HCT116 (cell line): ENCODE measurements at regions not wholly inside any gene's neighbourhood (a gene's known extent, or its start where the extent isn't known, plus 50 kb on each side); places are given as distances from the start of the nearest gene placed in this dataset.

Source experiments
- ATAC-seq: fragments of 200-7000 bp; cut with Tn5 transposase; 2 replicates; pipeline ENCODE4 v1.9.1; 2020; ENCODE audit warnings: mild to moderate bottlenecking, moderate library complexity
- BruUV-seq: library from RNA; stranded (reverse); fragments of 400-500 nt; replicated peaks from 2 replicates; lab custom pipeline; 2021; lab: Mats Ljungman, UMichigan
- CTCF ChIA-PET: fragments of 300-600 bp; sonication (Branson Sonifier 250); formaldehyde crosslinking; loops from one replicate; lab custom pipeline; 2021; ENCODE audit warnings: antibody characterized with exemption; lab: Charles Lee
- POLR2A ChIA-PET: fragments of 300-600, 350-600 bp; sonication (Branson Sonifier 250); formaldehyde crosslinking; loops from one replicate; lab custom pipeline; 2021; ENCODE audit warnings: antibody characterized with exemption; lab: Charles Lee
- RAD21 ChIA-PET, 2 experiments: fragments of 300-600 bp; sonication (Branson Sonifier 250); formaldehyde crosslinking; loops; one replicate each; lab custom pipeline; 2023; ENCODE audit warnings: low total read pairs in 2 of 2; ENCODE audit not compliant: uncharacterized antibody in 2 of 2, unreplicated experiment in 2 of 2, low non-redundant PET in 1 of 2; lab: Charles Lee
- DNase-seq: peaks from one replicate; pipeline ENCODE4 v3.0.0-alpha.2; 2010; ENCODE audit warnings: low read depth, low spot score
- H2AFZ ChIP-seq: fragments of 200-600 bp; shearing (Covaris generic), sonication (generic); 2 replicates; pipeline ENCODE4 v1.6.1; 2017; ENCODE audit warnings: low read depth, mixed run types, mixed read lengths, antibody characterized with exemption, low read length; ENCODE audit not compliant: poor library complexity, severe bottlenecking
- H3K27ac ChIP-seq: 2 replicates; pipeline ENCODE4 v1.5.1; 2012; ENCODE audit warnings: low read depth, low read length
- H3K27me3 ChIP-seq: fragments of 200-600 bp; sonication (generic); 2 replicates; pipeline ENCODE4 v1.6.1; 2016; ENCODE audit warnings: mixed run types, low read length, mixed read lengths; ENCODE audit not compliant: insufficient read depth
- H3K36me3 ChIP-seq, 2 experiments: fragments of 200-500 bp in 1 of 2; fragments of 200-600 bp in 1 of 2; sonication (Bioruptor generic) in 1 of 2; sonication (generic) in 1 of 2; 2 replicates each; pipeline versions ENCODE4 v1.5.1 to v1.6.1; 2014 to 2016; ENCODE audit warnings: low read length in 2 of 2, inconsistent platforms in 1 of 2, mixed read lengths in 1 of 2, mixed run types in 1 of 2; ENCODE audit not compliant: insufficient read depth in 2 of 2, control insufficient read depth in 1 of 2
- H3K4me1 ChIP-seq, 2 experiments: fragments of 200-600 bp in 1 of 2; sonication (generic) in 1 of 2; 2 replicates each; pipeline versions ENCODE4 v1.5.1 to v1.6.1; 2012 to 2017; ENCODE audit warnings: low read length in 2 of 2, inconsistent platforms in 1 of 2, mild to moderate bottlenecking in 1 of 2, mixed read lengths in 1 of 2, mixed run types in 1 of 2, moderate library complexity in 1 of 2; ENCODE audit not compliant: insufficient read depth in 2 of 2, control insufficient read depth in 1 of 2
- H3K4me2 ChIP-seq: fragments of 200-600 bp; sonication (generic); 2 replicates; pipeline ENCODE4 v1.6.1; 2017; ENCODE audit warnings: mixed run types, low read length, mixed read lengths
- H3K4me3 ChIP-seq, 2 experiments: fragments of 200-600 bp in 1 of 2; sonication (generic) in 1 of 2; replicated peaks in 1 of 2; 2 replicates each; pipeline ENCODE4 v1.5.1; 2011 to 2016; ENCODE audit warnings: low read length in 2 of 2, control low read depth in 1 of 2, low read depth in 1 of 2, mild to moderate bottlenecking in 1 of 2, mixed read lengths in 1 of 2, mixed run types in 1 of 2
- H3K79me2 ChIP-seq: fragments of 200-600 bp; sonication (generic); 2 replicates; pipeline ENCODE4 v1.6.1; 2017; ENCODE audit warnings: mild to moderate bottlenecking, mixed run types, low read length, moderate library complexity, mixed read lengths; ENCODE audit not compliant: insufficient read depth
- H3K9ac ChIP-seq: fragments of 200-600 bp; sonication (generic); 2 replicates; pipeline ENCODE4 v1.6.1; 2016; ENCODE audit warnings: low read length, mixed read lengths
- H3K9me2 ChIP-seq: fragments of 200-600 bp; sonication (generic), shearing (Covaris generic); 2 replicates; pipeline ENCODE4 v1.6.1; 2017; ENCODE audit warnings: mixed run types, mild to moderate bottlenecking, moderate library complexity; ENCODE audit not compliant: insufficient read depth
- H3K9me3 ChIP-seq, 2 experiments: fragments of 200-500 bp in 1 of 2; fragments of 200-600 bp in 1 of 2; sonication (Bioruptor generic) in 1 of 2; sonication (generic) in 1 of 2; 2 replicates each; pipeline ENCODE4 v1.6.1; 2014 to 2017; ENCODE audit warnings: low read length in 2 of 2, mixed read lengths in 2 of 2, inconsistent platforms in 1 of 2, low read depth in 1 of 2, mild to moderate bottlenecking in 1 of 2, mixed run types in 1 of 2, moderate library complexity in 1 of 2; ENCODE audit not compliant: control insufficient read depth in 1 of 2, insufficient read depth in 1 of 2
- H4K20me1 ChIP-seq: fragments of 200-600 bp; sonication (generic), shearing (Covaris generic); 2 replicates; pipeline ENCODE4 v1.6.1; 2017; ENCODE audit warnings: mixed run types, mild to moderate bottlenecking, moderate library complexity; ENCODE audit not compliant: insufficient read depth
- ATF3 ChIP-seq: IDR thresholded peaks from 2 replicates; pipeline ENCODE4 v1.6.1; 2012
- CEBPB ChIP-seq: IDR thresholded peaks from 2 replicates; pipeline ENCODE4 v1.6.1; 2012; ENCODE audit warnings: low read depth
- EGR1 ChIP-seq: IDR thresholded peaks from 2 replicates; pipeline ENCODE4 v1.6.1; 2012; ENCODE audit warnings: low read depth
- ELF1 ChIP-seq: IDR thresholded peaks from 2 replicates; pipeline ENCODE4 v1.6.1; 2012; ENCODE audit warnings: low read depth, borderline replicate concordance
- POLR2AphosphoS5 ChIP-seq: IDR thresholded peaks from 2 replicates; pipeline ENCODE4 v1.6.1; 2011; ENCODE audit warnings: mild to moderate bottlenecking, low read depth, low read length, moderate library complexity
- SIN3A ChIP-seq: IDR thresholded peaks from 2 replicates; pipeline ENCODE4 v1.6.1; 2012; ENCODE audit warnings: low read depth
- SP1 ChIP-seq: IDR thresholded peaks from 2 replicates; pipeline ENCODE4 v1.6.1; 2012; ENCODE audit warnings: low read depth
- SRF ChIP-seq: IDR thresholded peaks from 2 replicates; pipeline ENCODE4 v1.6.1; 2012; ENCODE audit warnings: low read depth
- TCF7L2 ChIP-seq: IDR thresholded peaks from 2 replicates; pipeline ENCODE4 v1.7.0; 2011; ENCODE audit warnings: borderline replicate concordance, inconsistent platforms; ENCODE audit not compliant: insufficient read depth, insufficient read length; ENCODE audit errors: extremely low read depth
- intact Hi-C: fragments of 100-400 bp; cut with micrococcal nuclease; formaldehyde crosslinking; loops from 2 replicates; pipeline ENCODE4 v1.10.0; 2022
- TF ChIP-seq, protein P1 (sequence below): IDR thresholded peaks from 2 replicates; pipeline ENCODE4 v1.6.1; 2012; ENCODE audit warnings: low read depth

GRCh38 chr15:35173444-35174118, 88.5 kb upstream of the NANOGP8 start:
- ChIA-PET CTCF (no interaction called here), POLR2A (no interaction called here), RAD21 (no interaction called here)
- Histone ChIP-seq H4K20me1 (no peaks in the 10 kb centered on the region), H3K9me3 (no peaks in the 10 kb centered on the region), H2AFZ (no peak overlapping the region), H3K27me3 (no peaks in the 10 kb centered on the region), H3K79me2 (no peaks in the 10 kb centered on the region), H3K27ac (no peak overlapping the region), H3K4me3 (no peak overlapping the region), H3K9me2 (no peaks in the 10 kb centered on the region), H3K4me1 (0 out of 4 replicates have a peak, but pooled peaks cover 0 to 3% of the 10 kb centered on the region in 2 experiments), H3K36me3 (no peaks in the 10 kb centered on the region), H3K9ac (no peak overlapping the region), H3K4me2 (no peak overlapping the region)
- DNase-seq (no peak), ATAC-seq (no peak)
- TF ChIP-seq SRF (no peak), ATF3 (no peak), TCF7L2 (no peak), EGR1 (no peak), SIN3A (no peak), ELF1 (no peak), CEBPB (no peak), POLR2AphosphoS5 (no peak), SP1 (no peak)
- TF ChIP-seq, protein P1, sequence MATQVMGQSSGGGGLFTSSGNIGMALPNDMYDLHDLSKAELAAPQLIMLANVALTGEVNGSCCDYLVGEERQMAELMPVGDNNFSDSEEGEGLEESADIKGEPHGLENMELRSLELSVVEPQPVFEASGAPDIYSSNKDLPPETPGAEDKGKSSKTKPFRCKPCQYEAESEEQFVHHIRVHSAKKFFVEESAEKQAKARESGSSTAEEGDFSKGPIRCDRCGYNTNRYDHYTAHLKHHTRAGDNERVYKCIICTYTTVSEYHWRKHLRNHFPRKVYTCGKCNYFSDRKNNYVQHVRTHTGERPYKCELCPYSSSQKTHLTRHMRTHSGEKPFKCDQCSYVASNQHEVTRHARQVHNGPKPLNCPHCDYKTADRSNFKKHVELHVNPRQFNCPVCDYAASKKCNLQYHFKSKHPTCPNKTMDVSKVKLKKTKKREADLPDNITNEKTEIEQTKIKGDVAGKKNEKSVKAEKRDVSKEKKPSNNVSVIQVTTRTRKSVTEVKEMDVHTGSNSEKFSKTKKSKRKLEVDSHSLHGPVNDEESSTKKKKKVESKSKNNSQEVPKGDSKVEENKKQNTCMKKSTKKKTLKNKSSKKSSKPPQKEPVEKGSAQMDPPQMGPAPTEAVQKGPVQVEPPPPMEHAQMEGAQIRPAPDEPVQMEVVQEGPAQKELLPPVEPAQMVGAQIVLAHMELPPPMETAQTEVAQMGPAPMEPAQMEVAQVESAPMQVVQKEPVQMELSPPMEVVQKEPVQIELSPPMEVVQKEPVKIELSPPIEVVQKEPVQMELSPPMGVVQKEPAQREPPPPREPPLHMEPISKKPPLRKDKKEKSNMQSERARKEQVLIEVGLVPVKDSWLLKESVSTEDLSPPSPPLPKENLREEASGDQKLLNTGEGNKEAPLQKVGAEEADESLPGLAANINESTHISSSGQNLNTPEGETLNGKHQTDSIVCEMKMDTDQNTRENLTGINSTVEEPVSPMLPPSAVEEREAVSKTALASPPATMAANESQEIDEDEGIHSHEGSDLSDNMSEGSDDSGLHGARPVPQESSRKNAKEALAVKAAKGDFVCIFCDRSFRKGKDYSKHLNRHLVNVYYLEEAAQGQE = no peak
- intact Hi-C loops = no loop called here
- BruUV-seq = no TSS peak
